Gastroesophageal sphincter (tissue), 3 donors: ENCODE measurements at regions not wholly inside any gene's neighbourhood (a gene's known extent, or its start where the extent isn't known, plus 50 kb on each side); places are given as distances from the start of the nearest gene placed in this dataset.

Experiments used
- CTCF ChIP-seq, 4 experiments: fragments of 200-600 bp in 2 of 4; fragments of 450-650 bp in 2 of 4; sonication (generic) in 1 of 4; IDR thresholded peaks; one replicate each; pipeline ENCODE4 v1.5.1; 2017 to 2019; ENCODE audit warnings: antibody characterized with exemption in 4 of 4, mild to moderate bottlenecking in 2 of 4, moderate library complexity in 2 of 4
- POLR2A ChIP-seq, 2 donors: fragments of 450-650 bp; IDR thresholded peaks; one replicate each; pipeline ENCODE4 v1.6.1; 2017; ENCODE audit warnings: antibody characterized with exemption in 2 of 2, mild to moderate bottlenecking in 2 of 2, moderate library complexity in 1 of 2
- POLR2AphosphoS5 ChIP-seq: sonication (generic); formaldehyde crosslinking; IDR thresholded peaks from one replicate; pipeline ENCODE4 v1.6.1; 2017; ENCODE audit warnings: antibody characterized with exemption

- no peak for TF ChIP-seq CTCF (IDR thresholded peaks at IDR 0.05)
- TF ChIP-seq POLR2A (IDR thresholded peaks at IDR 0.05): no peak
- TF ChIP-seq POLR2AphosphoS5: no peak
Measured at GRCh38 chr3:86378829-86379228, 612.1 kb downstream of the VGLL3 start.
